ENCODE measurements at regions not wholly inside any gene's neighbourhood (a gene's known extent, or its start where the extent isn't known, plus 50 kb on each side); places are given as distances from the start of the nearest gene placed in this dataset.

DNA sequence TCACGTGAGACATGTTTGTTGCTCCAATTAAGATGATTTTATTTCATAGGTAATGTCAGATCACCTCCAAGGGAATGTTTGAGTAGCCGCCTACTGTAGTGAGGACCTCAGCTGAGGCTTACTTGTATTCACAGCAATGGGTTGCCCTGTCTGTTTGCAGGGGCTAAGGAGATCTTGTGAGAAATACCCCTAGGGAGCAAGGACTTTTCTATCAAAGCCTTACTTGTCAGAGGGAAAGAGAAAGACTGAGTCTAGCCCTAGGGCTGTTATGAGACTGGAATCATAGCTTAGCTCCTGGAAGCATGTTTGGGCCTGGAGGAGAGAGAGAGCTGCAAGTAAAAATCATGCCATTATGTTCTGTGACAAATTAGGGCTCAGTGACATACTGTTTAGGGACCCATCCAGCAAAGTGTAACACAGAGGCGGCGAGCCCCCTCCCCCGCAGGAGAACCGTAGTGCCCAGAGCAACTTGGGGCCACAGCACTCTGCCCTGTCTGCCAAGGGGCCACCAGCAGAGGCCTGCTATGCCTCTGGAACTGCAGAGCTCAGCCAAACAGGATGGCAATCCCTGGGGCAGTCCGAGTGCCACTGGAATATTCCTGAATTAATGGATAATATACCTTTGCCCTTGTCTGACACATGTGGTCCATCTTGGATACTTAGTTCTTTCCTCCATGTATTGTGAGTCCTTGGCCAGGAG is 178.8 kb downstream of the DACT1 start:
- TF ChIP-seq, protein P1, sequence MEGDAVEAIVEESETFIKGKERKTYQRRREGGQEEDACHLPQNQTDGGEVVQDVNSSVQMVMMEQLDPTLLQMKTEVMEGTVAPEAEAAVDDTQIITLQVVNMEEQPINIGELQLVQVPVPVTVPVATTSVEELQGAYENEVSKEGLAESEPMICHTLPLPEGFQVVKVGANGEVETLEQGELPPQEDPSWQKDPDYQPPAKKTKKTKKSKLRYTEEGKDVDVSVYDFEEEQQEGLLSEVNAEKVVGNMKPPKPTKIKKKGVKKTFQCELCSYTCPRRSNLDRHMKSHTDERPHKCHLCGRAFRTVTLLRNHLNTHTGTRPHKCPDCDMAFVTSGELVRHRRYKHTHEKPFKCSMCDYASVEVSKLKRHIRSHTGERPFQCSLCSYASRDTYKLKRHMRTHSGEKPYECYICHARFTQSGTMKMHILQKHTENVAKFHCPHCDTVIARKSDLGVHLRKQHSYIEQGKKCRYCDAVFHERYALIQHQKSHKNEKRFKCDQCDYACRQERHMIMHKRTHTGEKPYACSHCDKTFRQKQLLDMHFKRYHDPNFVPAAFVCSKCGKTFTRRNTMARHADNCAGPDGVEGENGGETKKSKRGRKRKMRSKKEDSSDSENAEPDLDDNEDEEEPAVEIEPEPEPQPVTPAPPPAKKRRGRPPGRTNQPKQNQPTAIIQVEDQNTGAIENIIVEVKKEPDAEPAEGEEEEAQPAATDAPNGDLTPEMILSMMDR (IDR thresholded peaks at IDR 0.05 in 4 of 5, conservative IDR thresholded peaks at IDR 0.05 in 1 of 5) = no peak
- TF ChIP-seq POLR2A (IDR thresholded peaks at IDR 0.05) = no peak

Data from gastrocnemius medialis (tissue), 4 donors.